Activated CD4-positive, alpha-beta T cell treated with anti-CD3 and anti-CD28 coated beads, Interleukin-2, Interleukin-6, amounts not matched to agents 100 ng/mL and 50 ng/mL, durations not matched to agents 16 hours and 8 hours (primary cell): ENCODE measurements at regions not wholly inside any gene's neighbourhood (a gene's known extent, or its start where the extent isn't known, plus 50 kb on each side); places are given as distances from the start of the nearest gene placed in this dataset.
"Not testable (repeated sequence)": the region's sequence is repeated elsewhere in the genome, so short reads cannot be mapped to it uniquely, and the experiment has no call there.

ENCODE experiments used
- DNase-seq: peaks from one replicate; pipeline ENCODE4 v3.0.0-alpha.2; 2020

DNA sequence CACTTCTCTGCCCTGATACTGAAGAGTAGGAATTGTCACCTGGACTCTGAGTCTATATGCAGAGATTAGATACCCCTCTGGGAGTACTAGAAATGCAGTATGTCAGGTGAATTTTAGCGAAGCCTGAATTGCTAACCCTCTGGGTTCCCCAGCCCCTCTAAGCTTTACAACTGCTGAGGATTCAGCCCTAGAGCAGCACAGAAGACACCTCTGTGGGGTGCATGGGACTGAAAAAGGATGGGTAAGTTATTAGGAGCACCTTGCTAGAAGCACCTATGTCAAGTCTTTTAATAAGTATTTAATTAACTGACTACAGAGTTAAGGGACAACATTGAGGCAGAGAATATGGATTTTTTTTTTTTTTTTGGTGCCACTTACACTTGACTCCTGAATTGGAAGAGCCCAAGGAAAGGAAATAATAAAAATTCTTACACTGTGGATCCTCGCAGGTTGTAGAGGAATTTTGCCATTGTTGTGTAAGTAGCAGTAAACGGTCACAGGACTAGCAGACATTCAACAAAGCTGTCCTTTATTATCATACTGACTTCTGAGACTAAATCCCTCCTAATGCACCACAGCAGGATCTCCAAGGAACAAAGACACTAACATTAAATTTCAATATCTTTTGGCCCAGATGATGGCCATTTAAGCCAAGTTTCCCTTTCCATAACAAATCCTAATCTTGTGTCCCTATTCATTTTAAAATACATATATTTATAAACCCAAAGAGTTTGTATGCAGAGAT is 253.2 kb downstream of the ANKRD50 start:
- DNase-seq = no peak

DNA sequence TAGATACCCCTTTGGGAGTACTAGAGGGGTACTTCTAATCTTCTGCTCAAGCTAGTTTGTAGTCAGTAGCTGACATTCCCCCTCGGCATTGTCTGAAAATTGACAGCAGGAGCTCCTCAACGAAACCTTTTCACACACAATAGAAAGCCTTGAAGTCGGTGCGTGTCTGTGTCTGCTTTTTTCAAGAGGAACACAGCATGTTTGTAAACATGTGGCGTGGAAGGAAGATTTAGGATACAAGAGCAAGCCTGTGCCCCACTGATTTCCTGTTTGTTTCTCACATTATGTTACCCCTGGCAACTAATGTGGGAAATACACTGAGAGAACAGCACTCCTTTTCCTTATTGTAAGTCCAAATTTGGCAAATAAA is 252.6 kb downstream of the ANKRD50 start:
- DNase-seq = no peak

DNA sequence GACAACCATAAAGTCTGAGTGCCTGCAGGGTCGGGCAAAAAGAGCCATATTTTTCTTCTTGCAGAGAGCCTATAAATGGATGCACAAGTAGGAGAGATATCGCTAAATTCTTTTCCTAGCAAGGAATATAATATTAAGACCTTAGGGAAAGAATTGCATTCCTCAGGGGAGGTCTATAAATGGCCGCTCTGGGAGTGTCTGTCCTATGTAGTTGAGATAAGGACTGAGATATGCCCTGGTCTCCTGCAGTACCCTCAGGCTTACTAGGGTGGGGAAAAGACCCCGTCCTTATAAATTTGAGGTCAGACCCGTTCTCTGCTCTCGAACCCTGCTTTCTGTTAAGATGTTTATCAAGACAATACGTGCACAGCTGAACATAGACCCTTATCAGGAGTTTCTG is 250.9 kb downstream of the ANKRD50 start:
- not testable (repeated sequence) for DNase-seq

- no peak for DNase-seq
Measured at GRCh38 chr4:124462954-124463828, 249.3 kb downstream of the ANKRD50 start.

DNA sequence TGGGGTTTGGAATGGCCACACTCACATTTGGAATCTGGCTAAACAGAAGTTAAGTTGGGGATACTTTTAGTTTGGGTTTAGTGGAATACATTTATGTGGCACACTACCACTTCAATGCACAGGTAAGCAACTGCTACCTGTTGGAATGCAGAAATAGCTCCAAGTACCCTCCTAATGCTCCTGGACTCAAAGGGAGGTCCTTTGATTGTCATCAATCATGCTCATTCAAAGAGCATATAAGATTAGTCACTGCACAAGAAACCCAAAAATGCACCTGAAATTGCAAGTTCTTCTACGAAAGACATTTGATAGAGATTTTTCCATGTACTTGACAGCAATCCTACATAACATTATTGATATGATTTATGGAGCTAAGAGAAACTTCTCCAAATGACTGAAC is 247.7 kb downstream of the ANKRD50 start:
- DNase-seq = no peak

DNA sequence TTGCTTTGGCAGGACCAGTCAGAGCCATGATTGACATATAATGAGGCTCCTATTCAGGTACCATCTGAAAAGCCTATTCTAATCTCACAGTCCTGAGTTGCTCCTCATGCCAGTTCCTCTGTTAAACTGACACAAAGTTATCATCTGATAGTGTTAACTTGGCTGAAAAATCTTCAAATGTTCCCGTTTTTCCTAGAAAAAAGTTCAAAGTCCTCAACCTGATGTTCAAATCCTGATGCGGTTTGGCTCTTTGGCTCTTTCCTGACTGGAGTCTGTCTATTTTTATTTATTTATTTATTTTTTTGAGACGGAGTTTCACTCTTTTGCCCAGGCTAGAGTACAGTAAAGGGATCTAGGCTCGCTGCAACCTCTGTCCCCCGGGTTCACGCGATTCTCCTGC is 244.2 kb downstream of the ANKRD50 start:
- no peak for DNase-seq

DNA sequence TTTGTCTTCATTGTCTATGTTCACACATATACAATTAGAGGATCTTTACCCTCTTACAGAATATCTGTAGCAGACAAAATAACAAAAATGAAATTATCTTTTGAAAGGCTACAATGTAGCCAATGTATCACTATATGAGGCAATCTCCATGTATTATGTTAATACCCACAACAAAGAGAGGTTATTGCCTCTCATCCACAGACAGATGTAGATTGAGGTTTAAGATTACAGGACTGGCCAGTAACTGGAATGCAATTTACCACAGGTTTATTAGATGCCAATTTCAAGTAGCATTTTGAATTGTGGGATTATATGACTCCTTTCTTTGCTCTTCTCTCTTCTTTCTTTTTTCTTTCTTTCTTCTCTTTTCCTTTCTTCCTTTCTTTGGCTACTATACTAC is 242.6 kb downstream of the ANKRD50 start:
- DNase-seq = no peak

DNA sequence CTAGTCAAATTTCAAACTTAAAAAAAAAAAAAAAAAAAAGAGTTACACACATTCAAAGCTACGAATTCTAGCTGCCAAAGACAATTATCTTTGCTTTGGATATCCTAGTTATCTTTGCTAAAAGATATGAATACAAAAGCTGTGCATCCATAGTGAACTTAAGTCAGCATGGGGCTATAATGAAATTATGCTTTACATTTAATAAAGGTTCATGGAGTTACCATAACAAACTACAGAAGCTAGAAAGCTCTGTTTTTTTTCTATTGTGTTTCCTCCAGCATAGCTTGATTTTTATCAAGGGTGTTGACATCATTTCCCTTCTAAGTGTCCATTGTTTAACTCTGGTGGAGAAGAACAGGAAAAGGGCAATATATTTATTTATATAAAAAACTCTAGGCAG is 234.1 kb downstream of the ANKRD50 start:
- no peak for DNase-seq

DNA sequence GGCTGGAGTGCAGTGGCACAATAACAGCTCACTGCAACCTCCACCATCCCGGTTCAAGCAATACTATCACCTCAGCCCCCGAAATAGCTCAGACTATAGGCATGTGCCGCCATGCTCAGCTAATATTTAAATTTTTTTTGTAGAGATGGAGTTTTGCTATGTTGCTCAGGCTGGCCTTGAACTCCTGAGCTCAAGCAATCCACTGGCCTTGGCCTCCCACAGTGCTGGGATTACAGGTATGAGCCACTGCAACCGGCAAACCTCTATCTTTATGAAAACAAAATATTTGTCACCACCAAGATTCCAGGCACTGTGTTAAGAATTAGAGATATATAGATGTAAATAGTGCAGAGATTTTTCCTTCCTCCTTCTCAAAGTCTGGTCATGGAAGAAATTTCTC is 232.5 kb downstream of the ANKRD50 start:
- no peak for DNase-seq

- no peak for DNase-seq
Measured at GRCh38 chr4:124481123-124481522, 231.4 kb downstream of the ANKRD50 start.

DNA sequence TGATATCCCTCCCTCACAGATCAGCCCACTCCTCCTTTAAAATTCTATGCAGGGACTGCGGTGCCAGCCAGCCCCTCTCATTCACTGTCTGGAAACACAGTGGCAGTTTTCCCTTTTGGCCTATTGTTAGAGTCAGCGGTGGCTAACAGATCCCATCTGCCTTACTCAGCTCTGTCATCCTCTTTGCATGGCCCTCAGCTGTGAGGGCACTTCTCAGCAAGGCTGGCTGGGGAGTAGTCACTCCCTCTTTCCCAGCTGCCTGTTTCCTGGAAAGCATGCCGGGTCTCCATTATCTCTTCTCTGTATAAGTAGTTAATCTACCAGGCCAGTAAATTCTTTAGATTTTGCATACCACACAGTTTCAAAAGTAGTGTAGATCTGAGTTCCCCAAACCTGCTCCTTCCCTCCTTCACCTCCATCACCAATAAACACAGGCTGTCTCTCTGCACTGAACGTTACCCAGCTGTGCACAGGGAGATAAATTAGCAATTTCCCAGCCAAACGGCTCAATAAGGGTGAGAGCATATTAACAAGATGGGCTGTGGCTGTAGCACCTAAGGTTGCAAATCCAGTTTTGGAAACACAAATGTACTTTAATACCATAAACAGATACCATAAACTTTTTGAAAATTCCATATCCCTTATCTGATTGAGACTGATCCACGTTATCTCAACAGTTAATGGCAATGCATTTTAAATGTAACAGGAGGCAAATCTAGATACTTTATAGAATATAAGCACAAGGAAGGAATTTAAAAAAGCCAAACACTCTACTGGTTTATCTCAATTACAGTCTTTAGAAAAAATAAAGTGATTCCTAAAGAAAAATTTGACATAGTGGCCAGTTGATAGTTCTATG is 229.3 kb downstream of the ANKRD50 start:
- DNase-seq = no peak

DNA sequence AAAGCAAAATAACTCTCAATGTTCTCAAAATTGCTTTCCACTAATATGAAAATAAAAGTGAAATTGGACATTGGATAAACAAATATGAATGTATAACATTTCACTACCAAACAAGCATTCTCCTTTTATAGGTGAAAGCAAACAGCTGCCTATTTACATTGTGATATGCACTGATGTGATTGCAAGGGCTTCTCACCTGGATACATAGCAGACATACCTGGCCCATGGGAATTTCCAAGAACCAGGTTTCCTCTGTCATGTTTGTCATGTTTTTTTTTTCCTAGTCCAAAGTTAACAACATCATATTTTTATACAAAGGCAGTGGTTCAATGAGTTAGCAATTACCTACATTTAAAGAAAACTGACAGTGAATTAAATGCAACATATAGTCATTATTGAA is 228.5 kb downstream of the ANKRD50 start:
- DNase-seq = no peak

DNA sequence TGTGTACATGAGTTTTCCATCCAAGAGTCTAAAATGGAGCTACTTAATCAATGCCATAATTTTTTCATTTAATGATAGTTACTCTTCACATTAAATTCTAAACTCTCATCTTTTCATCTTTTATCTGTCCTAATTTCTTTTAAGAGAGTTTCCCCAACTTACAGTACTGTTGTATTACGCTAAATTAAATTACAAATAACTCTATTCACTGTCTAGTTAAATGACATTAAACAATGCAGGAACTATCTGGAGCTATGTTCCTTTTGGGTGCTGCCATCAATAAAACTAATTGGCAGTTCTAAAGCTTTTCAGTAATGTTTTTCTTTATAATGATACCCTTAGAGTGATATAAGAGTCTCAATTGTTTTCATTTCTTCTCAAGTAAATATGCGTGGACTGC is 227.6 kb downstream of the ANKRD50 start:
- no peak for DNase-seq

- DNase-seq = no peak
Measured at GRCh38 chr4:124486423-124486822, 226.1 kb downstream of the ANKRD50 start.

GRCh38 chr4:124487651-124488050 is 224.9 kb downstream of the ANKRD50 start:
- DNase-seq = no peak

DNA sequence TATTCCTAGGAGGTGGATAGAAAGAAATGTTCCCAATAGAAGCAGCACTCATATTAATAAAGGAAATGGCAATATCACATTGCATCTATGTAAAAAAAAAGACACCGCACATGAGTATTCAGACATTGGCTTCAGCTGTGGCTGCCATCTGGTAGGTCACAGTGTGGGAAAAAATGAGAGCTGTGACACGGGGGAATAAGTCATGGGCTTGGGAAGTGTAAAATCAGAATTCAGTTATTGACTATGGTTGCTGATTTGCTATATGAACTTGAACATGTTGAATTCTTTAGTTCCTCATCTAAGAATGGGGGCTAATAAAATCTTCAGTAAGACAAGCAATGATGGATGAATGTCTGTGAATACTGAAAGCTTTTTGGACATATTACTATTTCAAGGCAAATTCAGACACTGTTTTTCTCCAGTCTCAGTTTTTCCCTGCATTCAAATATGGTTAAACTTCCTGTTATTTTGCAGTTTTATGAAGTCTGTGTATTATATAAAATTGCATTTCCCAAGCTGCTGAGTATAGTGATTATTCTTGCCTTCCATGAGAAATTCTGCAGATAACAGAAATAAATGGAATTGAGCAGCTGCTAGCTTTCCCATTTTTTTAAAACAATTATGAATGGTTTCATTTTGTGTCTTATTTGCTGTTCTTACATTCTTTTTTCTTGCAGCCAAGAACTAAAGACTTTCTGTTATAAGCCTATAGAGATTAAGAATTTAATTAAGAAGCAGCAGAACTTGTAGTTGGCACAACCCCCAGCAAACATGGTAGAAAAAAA is 221.0 kb downstream of the ANKRD50 start:
- no peak for DNase-seq

DNA sequence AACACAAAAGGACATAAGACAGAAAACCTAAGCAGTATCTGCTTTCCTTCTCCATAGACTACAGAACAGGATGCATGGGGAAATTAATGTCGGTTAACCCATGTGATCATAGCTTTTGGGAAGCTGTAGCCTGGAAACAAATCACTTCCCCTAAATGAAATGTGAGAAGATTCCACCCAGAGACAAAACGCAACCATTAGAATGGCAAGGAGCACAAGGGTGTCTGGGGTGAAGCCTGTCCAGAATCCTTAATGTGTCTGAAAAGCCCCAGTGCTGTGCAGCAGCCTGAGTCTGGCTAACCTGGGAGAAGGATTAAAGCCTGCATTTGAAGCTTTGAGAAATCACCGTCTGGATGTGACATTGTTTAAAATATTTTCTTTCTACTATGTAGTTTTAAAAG is 213.3 kb downstream of the ANKRD50 start:
- no peak for DNase-seq

DNA sequence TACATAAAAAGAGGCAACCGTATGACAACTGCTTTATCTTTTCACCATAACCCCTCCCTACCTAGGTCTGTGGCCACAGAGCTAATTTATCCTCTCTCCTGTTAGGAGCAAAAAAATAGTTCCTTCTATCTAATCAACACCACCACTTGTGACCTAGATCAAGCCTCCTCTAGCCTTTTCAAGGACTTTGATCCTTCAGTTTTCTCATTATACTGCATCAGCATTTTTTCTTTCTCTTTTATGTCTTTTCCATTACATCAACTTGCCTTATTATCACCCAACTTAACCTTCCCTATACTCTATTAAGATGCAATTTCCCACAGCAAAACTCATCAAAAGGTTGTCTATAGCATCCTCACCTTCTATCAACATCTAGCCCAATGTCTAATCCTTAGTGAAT is 211.0 kb downstream of the ANKRD50 start:
- no peak for DNase-seq

- DNase-seq = no peak
Measured at GRCh38 chr4:124504431-124504830, 208.1 kb downstream of the ANKRD50 start.

DNA sequence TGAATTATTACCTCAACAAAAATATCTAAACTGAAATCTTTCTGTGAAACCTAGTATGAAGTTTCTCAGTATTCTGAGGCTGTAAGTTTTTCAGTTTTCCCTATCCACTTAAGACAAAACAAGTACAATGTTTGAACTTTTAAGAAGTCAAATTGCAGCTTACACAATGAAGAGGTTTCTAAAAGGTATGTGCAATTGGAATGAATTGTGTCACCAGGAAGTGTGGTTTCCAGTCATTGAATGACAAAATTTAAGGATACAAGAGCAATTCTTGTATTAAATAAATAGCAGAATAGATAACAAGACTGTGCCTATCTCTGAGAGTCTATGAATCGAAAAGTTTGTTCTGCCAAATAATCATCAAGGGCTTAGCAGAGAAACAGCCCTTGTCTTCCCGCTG is 207.3 kb downstream of the ANKRD50 start:
- DNase-seq = no peak

- DNase-seq = no peak
Measured at GRCh38 chr4:124509151-124509550, 203.4 kb downstream of the ANKRD50 start.

DNA sequence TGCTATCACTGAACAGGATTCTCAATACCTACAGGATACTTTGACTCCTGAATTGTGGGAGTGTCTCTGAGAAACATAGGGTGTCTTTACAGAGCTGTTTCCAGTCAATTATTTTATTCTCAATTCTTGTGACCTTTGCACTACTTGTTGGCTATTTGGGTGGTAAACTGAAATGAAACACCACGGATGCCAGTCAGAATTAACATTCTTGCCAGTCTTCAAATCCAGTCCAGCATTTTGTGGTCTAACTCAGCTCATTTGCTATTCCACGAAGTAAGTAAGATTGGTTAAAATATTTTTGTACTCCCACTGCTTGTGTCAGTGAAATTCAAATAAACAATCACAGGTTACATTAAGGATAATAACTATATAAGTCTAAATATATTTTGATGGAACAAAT is 197.9 kb downstream of the ANKRD50 start:
- DNase-seq = no peak

DNA sequence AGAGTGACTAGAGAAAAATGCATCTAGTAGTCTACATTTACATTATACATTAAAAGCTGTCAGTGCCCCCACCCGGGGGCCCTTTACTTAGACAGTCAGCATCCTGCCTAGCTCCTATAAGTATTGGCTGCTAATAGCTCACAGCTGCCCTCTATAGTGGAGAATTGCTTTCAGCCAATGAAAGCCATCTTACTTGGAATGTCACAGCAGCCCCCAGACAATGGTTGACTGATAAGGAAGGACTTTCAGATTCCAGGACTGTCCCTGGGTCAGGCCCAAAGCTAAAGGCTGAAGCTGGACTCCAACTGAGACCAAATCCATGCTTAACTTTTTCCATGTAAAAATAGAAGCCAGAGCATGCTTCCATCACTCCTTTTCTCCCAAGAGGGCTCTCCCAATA is 196.9 kb downstream of the ANKRD50 start:
- no peak for DNase-seq
